ENCODE measurements at regions not wholly inside any gene's neighbourhood (a gene's known extent, or its start where the extent isn't known, plus 50 kb on each side); places are given as distances from the start of the nearest gene placed in this dataset.
"Not testable (repeated sequence)": the region's sequence is repeated elsewhere in the genome, so short reads cannot be mapped to it uniquely, and the experiment has no call there.

DNA sequence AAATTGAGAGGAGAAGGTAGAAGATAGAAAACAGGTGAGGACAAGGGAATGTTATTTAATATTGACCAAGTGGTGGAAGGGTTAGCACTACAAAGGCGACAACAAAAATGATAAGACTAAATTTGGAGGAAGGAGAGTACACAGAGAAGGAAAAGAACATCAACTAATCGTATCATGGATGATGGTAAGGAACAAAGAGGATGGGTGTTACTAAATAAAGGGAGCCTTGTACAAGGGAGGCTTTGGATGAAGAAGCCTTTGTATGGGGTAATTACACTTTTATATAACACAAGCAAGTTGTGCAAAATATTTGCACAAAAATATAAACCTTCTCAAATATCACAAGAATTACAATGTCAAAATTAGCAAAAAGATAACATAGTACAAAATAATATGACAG lies 125.7 kb downstream of the ZNF608 start:
- DNase-seq (ENCODE audit: low read depth, low spot score), result no peak

DNA sequence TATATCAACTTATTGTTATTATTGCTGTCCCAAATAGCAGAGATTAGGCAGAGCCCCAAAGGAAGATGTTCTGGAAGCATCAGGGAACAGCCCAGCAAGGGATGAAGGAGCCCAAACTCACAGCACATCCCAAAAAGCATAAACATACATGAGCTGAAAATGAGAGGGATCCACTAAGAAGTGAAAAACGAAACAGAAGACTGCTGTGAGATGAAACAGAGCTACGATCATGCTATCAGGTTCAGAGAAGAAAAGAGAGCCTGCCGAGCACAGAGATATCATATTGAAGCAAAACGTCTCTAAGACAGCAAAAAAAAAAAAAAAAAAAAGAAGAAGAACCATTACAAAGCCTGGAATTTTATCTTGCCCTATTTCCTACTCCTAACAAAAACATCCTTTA lies 127.3 kb downstream of the ZNF608 start:
- no peak for DNase-seq (ENCODE audit: low read depth, low spot score)

DNA sequence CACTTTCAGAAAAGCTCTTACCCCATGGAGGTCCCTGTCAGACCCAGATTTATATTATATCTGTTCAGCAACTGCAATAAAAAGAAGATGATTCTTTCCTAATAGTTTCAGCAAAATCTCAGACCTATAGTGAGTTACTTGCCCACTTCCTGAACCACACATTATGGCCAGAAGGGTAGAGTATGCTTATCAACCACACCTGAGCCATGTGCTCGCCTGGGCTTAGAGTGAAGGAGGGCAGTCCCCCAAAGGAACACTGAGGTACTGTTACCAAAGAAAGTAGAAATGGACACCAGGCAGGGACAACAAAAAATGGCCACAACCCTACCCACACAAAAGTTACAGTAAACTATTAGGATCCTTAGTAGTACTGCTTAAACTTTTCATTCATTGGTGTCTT lies 128.7 kb downstream of the ZNF608 start:
- DNase-seq (ENCODE audit: low read depth, low spot score), result no peak

DNA sequence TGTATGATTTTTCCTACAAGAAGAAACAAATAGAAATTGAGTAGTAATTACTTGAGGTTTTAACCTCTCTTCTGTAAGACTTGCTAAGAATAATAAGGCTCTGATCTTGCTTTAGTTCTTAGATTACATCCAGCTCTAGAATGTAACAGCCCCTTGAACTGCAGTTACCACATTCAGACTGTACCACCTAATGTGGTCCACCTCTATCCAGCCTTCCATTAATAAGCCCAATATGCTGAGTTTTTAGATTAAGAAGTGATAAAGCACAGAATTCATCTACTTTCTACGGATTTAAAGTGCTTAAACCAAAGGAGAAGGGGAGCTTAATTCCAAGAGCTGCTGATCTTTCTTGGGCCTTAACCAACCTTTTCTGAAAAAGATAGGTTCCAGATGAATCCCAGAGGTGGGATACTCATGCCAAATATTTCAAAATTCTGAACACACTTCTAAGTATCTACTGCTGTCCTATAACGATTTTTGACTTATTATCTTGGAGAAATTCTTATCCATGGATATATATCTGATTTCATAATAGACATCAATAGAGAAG lies 131.5 kb downstream of the ZNF608 start:
- no peak for DNase-seq (ENCODE audit: low read depth, low spot score)

DNA sequence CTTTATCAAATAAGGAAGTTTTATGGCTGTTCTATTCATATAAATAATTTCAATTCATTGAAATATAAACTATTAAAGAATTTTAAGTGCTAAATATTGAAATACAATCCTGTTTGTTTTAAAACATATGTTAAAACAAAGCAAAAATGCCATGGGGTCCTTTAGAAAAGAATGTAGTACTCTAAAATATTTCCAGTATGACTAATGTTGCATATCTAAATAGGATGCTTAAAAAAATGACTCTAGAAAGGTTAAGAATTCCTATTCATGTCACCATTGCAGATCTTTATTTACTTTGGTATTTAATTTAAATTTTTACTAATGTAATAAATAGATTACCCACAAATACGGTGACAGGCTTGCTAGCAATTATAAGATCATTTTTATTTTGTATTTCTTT lies 132.3 kb downstream of the ZNF608 start:
- no peak for DNase-seq (ENCODE audit: low read depth, low spot score)

DNA sequence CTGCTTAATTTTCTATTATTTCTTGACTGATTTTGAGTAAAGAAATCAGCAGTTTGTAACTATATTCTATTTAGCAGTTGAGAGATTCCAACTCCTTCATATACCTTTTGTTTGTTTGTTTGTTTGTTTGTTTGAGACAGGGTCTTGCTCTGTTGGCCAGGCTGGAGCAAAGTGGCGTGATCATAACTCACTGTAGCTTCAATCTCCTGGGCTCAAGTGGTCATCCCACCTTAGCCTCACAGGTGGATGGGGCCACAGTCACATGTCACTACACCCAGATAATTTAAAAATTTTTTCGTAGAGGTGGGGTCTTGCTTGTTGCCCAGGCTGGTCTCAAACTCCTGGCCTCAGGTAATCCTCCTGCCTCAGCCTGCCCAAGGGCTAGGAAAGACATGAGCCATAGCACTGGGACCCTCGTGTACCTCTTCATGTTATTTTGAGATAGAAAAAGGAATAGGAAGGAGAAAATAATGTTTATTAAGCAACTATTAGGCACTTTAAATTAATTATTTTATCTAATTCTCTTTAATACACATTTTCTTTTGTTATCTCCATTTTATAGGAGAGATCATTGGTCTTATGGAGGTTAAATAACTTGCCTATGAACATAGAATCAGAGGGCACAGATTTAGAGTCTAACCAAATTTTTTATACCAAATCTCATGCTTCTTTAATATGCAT lies 133.0 kb downstream of the ZNF608 start:
- DNase-seq (ENCODE audit: low read depth, low spot score), result no peak

DNA sequence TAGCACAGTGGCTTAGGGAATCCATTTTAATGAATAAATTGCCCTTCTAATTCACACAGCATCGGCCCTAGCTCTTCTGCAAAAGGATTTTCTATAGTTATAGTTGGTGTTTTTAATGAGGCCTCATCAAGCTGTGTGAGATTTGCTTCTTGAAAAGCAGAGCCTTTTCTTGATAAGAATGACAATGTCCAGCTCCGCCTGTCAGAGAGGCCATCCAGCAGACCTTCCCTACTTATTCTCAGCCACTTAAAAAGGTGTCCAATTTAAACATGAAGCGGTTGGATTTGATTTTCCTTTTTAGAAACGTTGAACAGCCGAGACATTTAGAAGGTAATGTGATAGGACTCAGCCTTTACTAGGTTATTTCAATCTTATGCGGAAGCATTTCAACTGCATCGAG lies 134.4 kb downstream of the ZNF608 start:
- no peak for DNase-seq (ENCODE audit: low read depth, low spot score)

DNA sequence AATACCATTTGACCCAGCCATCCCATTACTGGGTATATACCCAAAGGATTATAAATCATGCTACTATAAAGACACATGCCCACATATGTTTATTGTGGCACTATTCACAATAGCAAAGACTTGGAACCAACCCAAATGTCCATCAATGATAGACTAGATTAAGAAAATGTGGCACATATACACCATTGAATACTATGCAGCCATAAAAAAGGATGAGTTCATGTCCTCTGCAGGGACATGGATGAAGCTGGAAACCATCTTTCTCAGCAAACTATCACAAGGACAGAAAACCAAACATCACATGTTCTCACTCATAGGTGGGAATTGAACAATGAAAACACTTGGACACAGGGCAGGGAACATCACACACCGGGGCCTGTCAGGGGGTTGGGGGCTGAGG lies 135.2 kb downstream of the ZNF608 start:
- DNase-seq (ENCODE audit: low read depth, low spot score), result not testable (repeated sequence)

DNA sequence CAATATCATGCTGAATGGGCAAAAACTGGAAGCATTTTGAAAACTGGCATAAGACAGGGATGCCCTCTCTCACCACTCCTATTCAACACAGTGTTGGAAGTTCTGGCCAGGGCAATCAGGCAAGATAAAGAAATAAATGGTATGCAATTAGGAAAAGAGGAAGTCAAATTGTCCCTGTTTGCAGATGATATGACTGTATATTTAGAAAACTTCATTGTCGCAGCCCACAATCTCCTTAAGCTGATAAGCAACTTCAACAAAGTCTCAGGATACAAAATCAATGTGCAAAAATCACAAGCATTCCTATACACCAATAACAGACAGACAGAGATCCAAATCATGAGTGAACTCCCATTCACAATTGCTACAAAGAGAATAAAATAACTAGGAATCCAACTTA lies 136.8 kb downstream of the ZNF608 start:
- DNase-seq (ENCODE audit: low read depth, low spot score), result not testable (repeated sequence)

DNA sequence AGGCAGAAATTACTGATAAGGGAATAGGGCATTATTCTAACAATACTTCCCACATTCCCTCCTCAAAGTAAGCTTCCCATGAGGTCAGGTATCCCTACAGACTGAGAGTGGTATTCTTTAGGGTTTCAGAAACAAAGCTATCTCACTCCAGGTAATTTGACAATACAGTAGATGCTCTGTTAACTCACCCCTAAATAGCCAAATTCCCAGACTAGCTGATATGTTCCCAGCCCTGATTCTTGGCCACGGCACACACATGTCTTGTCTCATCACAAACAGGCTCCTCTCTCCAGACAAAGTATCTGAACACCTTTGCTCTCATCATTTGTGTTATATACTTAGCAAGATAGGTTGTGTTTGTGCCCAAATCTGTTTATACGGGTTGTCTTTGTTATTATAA lies 139.9 kb downstream of the ZNF608 start:
- DNase-seq (ENCODE audit: low read depth, low spot score), result no peak

DNA sequence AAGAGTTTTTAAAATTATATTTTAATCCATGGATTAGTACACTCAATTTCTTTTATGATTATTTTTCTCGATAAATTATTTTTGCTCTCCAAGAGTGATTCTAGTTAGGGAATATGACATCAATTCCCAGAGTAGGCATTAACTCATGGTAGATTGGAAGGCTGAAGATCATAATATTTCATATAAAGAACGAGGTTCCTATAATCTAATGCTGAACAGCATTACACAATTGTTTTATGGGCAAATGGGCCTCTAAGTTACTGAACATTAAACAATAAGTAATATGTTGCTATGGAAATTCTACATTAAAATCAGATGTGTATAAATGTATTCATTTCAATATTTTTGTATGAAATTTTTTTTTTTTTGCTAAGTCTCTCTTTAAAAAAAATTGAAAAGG lies 140.3 kb downstream of the ZNF608 start:
- no peak for DNase-seq (ENCODE audit: low read depth, low spot score)

DNA sequence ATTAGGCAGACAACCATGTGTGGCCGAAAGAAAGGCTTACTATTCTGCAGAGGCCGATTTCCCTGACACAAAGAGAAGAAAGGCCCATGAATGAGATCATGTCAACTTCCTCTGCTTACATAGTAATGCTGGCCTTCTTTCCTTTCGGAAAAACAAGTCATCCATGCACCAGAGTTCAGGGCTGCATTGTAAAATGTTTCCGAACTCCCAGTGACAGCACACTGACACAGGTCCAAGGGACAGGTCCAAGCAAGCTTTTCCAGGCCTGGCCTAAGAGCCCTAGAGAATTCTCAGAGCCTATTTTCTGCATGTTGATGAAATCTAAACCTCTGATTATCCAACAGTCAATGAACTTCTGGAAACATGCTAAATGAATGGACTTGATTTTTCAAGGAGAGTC lies 140.9 kb downstream of the ZNF608 start:
- DNase-seq (ENCODE audit: low read depth, low spot score), result no peak

DNA sequence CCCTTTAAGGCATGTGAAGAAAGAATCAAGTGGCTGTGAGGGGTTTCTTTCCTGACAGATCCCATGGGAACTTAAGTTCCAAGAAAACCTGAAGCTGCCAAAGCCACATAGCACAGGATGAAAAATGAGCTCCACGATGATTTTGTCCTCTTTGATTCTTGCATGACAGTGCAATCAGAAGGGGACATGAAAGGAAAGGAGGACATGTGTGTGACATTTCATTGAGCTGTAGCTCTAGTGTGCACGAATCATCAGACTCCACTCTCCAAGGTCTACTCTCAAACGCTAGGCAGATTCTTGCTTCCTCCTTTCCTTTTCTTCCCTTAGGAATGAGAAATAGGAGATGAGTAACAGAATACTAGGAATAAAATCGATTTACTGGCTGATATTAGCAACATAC lies 142.0 kb downstream of the ZNF608 start:
- no peak for DNase-seq (ENCODE audit: low read depth, low spot score)

DNA sequence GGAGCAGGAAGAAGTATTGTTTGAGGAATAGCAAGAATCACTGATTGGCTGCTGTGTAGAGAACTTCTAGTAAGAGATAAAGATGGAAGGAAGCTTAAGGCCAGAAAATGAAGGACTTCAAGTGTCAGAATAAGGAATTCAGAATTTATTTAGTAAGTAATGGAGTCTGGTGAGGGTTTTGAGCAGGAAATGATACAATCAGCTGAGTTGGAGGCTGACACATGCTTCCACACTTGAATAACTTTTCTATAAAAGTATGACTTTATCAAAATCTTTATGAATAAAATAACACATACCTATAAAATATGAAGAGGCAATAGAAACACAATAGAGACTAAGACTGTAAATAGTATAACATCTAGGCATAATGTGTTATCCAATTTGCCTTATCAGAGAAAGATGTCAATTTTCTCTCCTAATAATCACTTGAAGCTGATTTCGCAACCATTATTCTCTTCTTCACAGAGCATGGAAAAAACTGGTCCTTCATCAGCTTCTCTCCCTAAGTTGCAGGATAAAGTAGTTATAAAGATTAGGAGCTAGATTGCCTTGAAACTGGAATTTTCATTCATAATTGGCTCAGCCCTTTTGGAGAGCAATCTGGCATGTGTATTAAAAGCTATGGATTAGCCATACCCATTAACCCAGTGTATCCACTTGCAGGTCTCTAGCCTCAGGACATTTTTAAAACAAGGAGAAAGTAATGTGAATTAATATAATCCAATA lies 143.4 kb downstream of the ZNF608 start:
- no peak for DNase-seq (ENCODE audit: low read depth, low spot score)

DNA sequence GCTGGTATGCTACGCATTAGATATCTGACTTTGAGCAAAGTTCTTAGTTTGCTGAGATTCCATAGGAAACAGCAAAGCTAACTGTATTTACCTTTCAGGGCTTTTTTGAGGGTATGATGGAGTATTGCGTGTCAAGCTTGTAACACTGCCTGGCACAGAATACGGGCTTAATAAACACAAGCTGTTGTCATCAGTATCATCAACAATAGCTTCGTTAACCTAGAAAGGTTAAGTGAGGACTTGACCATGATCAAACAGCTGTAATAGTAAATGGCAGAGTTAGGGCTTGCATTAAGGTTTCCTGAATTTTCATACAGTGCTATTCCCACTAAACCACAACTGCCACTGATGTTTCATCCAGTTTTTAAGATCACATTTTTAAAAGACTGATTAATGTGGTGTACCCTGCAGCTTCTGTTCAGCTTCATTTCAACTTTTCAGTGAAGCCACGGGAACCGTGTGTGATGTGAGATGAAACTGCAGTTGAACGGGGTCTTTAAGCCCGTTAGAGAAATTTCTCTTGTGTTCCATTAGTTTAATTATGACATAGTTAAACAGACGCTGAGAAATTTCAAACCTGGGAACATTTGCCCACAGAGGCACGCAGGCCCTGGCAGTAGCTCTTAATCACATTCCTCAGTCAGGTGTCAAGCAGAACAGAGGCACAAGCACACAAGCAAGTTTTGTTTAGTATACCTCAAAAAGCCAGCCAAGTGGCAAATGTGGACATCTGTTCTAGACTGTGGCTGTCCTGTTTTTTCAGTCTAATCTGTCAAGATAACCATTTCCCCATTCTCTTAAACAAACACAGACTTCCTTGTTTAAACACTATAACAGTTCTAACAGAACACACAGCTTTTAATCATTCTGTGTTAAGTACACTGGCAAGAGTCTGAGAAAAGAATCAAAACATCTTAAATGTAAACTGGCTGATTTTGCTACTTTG lies 147.1 kb downstream of the ZNF608 start:
- DNase-seq (ENCODE audit: low read depth, low spot score), result no peak

DNA sequence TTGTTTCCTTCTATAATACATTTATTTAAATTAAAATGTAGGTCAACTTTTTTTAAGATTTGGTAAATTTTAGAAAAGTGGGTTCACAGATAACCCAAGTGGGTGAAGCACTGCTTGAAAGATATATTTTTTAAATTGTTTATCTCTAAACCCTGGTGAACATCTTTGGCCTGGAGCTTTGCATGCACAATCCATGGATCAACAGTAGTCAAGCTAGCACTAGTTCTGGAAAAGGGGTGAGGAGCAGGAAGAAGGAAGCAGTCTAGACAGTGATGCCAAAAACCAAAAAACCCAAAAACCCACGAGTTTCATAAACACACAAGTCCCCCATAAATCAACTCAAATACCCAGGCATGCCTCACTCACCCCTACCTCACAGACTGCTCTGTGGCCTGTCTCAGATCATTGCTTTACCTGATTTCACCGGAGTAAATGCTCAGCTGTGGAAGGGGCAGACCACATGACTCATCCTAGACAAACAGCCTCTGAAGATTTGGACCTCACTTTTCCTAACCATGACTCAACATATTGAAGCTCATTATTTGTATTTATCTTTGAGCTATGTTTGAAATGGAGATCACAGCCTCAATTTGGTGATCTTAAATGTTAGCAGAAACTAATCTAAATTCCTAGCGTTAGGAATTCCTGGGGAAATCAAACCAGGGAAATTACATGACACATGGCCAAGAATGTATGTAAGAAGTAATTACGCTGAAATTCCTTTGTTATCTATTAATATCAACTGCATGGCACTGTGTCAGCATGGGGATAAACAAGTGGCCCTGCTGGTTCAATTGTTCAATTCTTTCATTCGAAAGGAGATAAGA lies 149.6 kb downstream of the ZNF608 start:
- peak; percentile 29 for DNase-seq (ENCODE audit: low read depth, low spot score)

DNA sequence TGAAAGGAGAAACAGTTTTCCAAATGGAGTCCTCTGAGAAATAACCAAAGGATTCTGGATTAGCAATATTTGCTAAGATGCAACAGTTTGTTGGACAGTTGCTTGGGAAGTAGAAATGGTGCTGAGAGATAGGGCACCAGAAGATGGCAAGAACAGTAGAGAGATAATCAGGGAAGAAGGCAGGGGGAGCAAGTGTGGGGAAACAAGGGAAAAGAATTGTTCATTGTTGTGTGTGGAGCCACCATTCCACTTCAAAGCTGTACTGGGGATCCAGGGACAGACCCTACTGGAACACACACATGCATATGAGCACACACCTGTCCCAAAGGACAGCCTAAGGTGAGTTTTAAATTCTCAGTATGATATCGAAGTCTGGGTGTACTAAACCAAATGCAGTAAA lies 152.5 kb downstream of the ZNF608 start:
- DNase-seq (ENCODE audit: low read depth, low spot score), result no peak

DNA sequence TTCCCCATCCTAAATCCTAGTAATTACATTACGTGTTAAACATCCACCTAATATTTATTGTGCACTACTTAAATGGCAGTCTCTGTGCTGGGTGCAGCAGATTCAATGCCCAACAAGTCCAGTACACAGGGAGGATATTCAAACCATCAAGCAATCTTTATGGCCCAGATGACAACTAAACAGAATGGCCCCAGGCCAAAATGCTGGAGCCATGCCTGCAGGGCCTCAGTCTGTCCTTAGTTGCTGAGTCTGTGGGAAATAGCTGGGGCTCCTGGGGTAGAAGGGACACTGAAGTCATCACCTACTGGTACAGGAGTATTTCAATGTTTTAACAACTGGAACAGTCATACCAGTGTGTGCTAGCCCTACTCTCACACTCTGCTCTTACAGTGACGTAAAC lies 153.5 kb downstream of the ZNF608 start:
- no peak for DNase-seq (ENCODE audit: low read depth, low spot score)

DNA sequence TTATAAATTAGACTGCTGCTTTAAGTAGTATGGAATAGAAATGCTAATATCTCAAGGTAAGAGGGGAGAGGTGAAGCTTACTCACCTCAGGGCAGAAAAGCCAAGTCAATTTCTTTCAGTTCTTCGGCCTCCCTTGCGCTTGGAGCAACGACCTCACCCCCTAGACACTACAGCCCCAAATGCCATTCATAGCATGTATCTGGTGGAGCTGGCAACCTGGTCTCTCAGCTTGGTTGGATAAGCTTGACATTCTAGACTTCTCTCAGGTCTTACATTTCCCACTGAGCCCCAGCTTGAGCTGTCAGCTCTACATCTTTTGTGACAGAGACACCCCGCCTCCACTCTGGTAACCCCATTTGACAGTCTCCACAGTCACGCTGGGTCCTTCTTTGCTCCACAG lies 154.9 kb downstream of the ZNF608 start:
- DNase-seq (ENCODE audit: low read depth, low spot score), result no peak

DNA sequence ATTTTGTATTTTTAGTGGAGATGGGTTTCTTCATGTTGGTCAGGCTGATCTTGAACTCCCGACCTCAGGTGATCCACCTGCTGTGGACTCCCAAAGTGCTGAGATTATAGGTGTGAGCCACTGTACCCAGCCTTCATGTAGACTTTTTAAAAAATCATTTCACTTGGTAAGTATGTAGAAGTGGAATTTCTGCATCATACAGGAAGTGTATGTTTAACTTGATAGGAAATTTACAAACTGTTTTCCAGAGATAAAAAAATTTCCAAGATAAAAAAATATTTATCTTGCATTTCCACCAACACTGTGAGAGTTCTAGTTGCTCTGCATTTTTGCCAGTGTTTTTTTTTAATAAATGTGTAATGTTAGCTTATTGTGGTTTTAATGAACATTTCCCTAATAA lies 155.8 kb downstream of the ZNF608 start:
- no peak for DNase-seq (ENCODE audit: low read depth, low spot score)

DNA sequence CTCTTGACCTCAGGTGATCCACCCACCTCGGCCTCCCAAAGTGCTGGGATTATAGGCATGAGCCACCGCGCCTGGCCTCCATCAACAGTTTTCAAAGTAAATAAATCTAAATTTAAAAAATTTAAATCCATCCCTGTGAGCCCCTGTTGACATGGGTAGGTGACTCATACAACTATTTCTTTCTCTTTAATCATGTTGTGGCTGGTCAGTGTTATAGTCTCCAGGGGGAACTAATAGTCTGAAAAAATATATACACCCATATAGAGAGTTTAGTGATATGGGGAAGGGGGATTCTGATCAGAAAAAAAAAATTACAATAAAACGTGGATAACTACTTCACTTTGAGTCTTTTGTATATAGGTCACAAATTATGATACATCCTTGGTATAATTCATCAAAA lies 159.2 kb downstream of the ZNF608 start:
- no peak for DNase-seq (ENCODE audit: low read depth, low spot score)

Data from smooth muscle cell of the brain vasculature (primary cell).